ENCODE measurements at regions not wholly inside any gene's neighbourhood (a gene's known extent, or its start where the extent isn't known, plus 50 kb on each side); places are given as distances from the start of the nearest gene placed in this dataset.

DNA sequence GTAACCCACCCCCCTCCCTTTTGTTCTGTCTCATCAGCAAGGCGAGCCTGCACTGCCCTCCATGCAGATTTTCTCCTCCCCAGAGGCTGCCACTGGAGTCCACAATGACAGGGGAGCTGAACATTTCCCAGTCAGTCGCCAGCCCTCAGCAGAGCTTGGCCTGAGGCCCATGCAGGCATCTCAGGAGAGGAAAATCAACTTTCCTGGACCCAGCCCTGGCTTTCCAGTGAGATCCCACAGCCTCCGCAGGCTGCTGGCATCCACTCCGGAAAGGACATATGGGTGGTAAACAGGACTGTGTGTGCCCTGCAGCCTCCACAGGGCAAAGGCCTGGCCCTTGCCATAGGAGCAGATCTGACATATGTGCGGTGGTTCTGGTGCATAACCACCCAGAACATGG, 253.8 kb downstream of the TNS1 start:
- no peak for DNase-seq

DNA sequence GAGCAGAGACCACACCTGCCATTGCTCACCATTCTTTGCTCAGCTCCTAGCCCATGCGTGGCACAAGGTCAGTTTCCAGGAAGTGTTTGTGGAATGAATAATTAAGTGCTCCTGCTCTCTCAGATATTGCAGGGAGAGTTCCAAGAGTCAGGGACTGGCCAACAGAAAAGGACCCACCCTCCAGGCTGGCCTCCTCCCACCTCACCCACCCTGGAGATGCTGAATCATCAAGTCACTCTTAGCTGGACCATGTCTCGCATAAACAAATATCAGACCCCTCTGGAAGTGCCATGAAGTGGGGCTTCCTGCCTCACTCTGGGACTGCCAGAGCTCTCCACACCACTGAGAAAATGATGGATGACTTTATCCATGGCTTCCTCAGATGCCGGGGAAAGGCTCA, 256.0 kb downstream of the TNS1 start:
- DNase-seq, result no peak

DNA sequence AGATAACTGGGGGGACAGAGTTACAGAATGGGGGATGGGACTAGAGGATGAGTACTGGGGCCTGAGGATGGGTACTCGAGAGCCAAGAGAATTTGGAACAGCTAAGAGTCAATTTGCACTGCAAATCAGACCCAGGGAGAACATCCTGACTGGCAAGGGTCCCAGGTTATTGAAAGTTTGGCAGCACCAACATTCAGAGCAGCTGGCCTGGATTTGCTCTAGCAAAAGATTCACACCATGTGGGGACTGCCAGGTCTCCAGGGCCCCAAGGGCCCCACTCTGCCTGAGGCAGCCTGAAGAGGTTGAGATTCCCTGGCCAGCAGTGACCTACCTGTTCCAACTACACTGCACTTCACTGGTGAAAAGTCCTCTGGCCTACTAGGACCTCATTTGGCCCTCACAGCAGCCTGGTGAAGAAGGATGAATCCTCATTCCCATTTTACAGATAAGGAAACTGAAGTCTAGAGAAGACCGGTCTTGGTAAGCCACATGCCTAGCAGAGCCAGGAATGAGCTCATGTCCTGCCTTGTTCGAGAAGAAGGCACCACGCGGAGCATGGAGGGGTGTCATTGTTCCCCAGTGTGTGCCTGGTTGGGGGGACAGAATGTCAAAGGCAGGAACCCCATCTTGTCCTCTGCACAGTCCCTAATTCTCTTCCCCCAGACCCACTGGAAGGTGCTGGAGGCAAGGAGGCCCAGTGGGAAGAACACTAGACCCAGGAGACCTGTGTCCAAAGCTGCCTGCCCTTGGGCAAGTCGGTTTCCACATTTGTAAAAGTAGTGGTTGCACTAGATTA, 258.6 kb downstream of the TNS1 start:
- DNase-seq, result no peak

DNA sequence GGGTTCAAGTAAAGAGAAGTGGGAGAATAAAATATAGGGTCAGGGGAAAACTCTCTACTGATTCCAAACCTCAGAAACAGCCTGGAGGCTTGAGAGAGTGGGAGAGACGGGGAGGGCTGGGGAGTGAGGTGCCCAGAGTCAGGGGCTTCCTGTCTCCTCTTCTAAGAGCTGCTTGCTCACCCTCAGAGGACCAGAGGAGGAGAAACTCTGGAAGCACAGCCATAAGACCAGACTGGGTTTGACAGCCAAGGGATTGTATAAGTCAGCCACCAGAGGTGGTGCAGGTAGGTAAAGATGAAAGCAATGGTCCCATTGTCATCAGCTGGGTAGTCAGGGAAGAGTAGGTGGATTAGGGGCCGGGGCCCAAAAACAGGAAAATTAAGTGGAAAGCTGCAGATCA, 259.4 kb downstream of the TNS1 start:
- DNase-seq, result no peak

DNA sequence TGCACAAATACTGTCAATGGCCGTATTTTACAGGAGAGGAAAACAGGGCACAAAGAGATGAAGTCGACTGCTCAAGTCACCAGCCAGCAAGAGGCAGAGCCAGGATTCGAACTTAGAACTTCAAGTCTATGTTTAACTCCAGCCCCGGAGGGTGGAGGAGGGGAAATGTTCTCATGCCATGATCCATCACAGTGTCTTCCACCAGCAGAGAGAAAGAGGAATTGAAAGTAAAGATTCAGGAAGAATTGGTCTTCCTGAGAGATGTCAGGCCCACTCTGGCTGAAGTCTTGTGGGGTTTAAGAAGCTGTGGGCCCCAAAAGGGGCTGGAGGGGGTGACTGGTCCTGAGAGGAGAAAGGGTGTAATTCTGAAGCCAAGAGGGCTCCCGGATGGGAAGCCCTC, 260.0 kb downstream of the TNS1 start:
- no peak for DNase-seq

DNA sequence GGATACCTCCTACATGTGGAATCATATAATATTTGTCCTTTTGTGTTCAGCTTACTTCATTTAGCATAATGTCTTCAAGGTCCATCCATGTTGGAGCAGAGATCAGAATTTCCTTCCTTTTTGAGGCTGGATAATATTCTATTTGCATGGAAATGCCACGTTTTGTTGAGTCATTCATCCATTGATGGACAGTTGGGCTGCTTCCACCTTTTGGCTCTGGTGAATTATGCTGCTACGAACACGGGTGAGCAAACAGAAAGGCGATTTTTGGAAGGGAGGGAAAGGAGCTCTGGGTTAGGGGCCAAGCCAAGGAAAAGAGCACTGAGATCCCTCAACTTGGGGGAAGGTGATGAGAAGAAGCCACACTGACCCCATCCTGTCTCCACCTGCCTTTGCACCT, 260.5 kb downstream of the TNS1 start:
- no peak for DNase-seq

DNA sequence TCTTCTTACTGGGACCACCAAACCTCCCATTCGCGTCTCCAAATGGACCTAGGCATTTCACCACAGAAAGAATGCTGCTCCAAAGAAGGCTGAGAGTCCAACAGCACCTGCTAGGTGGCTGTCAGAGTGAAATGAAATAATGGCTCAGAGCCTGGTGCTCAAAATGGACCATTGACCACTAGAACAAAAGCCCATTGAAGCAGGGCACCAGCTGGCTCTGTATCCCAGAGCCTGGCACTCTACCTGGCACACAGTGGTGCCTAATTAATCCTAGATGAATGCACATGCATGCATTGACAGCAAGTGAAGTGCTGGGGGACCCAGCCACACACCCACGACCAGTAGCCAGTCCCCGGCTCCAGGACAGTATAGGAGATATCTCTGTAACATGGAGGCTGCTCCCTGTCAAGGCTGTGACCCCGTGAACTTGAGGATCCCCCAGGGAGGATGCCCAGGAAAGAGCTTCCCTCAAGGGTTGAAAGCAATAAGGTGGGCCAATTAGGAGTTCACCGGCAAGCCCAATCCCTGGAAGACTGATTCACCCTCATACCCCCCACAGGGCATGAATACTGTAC, 261.3 kb downstream of the TNS1 start:
- no peak for DNase-seq

DNA sequence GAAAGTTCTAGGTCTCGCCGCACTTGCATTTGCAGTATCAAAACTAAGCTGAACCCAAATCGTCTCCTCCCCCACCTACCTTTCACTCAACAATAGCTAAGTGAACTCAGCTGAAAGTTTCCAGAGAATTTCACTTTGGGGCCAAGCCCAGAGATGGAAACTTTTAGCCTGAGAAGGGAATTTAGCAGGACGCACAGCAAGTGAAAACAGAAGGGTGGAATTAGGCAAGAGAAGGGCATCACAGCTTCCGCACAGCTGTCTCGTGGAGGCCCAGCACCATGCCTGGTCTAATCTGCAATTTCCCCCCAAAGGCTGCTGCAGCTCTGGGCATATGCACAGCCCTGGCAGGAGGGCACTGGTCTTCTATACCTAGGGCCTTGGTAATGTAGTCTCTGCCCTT, 262.0 kb downstream of the TNS1 start:
- no peak for DNase-seq

DNA sequence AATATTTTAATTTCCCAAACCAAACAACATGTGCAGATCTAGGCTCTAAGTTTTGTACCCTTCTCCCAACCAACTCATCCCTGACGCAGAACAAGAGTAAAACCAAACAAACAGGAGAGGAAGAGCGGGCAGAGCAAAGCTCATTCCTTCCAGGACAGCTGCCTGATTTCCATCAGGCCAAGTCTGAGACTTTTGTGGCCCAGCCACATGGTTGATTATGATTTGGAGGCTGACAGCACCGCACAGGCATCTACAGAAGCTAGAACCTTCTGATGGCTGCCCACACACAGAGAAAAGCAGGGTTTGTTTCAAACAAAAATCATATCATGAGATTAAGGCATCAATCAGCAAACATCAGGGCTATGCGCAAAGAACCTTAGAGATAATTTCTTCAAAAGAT, 262.6 kb downstream of the TNS1 start:
- no peak for DNase-seq

DNA sequence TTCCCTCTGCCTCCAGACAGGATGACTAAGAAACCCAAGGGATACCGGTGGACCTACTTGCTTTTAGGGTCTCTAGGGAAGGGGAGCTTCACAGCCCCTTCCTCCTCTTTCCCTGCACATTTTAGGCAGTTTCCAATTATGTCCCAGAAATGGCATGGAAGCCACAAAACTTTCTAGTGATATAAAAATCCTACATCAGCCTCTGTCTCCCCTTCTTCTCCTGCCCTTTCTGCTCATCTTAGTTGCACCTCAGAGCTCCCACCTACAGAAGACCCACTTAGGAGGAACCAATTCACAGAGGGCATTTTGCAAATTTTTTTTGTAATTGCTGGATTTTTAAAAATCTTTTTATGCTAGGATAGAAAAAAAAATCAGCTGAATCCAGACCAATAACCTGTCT, 263.1 kb downstream of the TNS1 start:
- DNase-seq, result no peak

DNA sequence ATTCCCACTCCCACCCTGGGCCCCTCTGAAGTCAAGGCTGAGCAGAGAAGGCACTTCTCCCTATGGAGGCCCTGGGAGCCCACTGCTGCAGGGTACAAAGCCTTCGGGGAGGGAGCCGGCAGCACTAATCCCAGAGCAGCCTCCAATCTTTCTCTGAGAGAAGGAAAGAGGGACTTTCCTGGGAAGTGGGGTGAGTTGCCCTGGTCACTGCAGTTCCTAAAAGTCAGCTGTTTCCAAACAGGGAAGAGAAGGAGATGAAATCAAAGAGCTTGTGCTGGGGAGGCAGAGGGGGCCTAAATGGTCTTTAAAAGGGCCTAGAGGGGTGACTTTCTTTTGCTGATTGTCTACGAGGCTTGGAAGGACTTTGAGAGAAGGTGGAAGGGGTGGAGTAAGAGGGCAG, 264.7 kb downstream of the TNS1 start:
- DNase-seq, result no peak

DNA sequence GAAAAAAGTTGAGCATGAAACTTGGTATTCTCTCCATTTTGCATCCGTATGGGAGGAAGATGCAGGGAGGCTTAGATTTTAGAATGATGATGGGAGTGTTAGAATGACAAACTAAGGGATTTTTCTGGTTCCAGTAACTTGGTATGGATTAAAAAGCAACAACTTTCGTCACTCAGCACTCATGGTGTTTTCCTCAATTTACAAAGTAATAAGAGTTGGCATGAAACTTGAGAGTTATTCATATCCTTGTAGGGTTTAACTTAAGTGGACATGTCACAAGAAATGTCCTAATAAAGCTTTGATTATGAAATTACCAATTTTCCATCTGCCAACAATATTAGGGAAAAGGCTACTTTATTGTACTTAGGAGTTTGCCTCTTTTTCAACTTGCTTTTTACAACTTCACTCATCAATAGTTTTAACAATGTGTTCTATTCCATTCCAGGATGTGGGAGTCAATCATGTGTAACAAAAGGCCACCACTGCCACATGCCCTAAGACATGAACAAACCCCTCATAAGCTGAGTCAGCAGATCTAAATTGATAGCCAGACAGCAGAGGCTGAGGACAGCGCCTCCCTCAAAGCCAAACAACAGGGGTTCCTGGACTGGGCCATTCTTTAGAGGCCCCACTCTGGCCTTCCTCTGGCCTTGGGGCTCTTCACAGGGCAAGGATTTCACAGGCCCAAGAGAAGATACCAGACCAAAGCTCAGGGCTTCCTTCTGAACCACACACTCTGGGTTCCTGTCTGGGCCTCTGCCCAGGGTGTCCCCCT, 265.8 kb downstream of the TNS1 start:
- DNase-seq, result no peak

DNA sequence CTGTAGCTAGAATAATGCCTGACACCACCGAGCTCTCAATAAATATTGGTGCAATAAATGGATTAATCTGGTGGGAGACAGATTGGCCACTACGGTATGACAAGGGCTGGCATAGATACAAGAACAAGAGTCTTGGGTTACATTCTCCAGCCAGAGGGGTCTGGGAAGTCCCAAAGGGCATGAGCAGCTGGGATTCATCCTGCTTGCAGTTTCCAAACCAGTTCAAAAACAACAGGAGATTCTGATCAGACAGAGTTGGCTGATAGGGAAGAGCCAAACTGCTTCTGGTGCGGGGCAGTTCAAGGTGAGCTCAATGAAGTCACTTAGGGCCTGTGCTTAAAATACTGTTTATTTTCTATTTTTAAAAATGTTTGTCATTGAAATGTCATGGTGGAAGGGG, 266.9 kb downstream of the TNS1 start:
- DNase-seq, result no peak

DNA sequence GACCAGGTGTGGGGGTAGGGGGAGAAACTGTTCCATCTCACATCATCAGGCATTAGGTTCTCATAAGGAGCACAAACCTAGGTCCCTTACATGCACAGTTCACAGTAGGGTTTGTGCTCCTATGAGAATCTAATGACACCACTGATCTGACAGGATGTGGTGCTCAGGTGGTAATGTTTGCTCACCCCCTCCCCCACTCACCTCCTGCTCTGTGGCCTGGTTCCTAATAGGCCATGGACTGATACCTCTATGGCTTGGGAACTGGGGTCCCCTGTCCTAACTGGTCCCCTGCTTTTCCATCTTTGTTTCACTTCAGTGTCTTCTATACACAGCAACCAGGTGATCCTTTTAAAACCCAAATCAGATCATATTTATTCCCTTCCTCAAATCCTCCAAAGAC, 267.8 kb downstream of the TNS1 start:
- DNase-seq, result no peak

DNA sequence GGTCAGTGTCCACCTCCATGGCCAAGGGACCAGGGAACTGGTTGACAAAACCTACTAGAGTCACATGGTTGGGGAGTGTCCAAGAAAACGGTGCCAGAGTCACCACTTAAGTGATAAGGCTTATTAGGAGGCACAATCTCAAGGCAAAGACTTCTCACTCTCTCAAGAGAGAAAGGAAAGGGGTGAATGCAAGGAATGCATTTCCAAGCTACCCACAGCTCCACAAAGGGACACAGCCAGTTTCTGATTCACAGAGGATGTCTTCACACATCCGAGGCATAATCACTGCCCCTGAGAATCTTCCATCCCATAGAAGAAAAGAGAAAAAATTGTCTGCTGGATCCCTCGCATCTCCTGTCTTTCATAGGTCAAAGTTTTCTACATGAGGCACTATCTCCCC, 269.3 kb downstream of the TNS1 start:
- no peak for DNase-seq

DNA sequence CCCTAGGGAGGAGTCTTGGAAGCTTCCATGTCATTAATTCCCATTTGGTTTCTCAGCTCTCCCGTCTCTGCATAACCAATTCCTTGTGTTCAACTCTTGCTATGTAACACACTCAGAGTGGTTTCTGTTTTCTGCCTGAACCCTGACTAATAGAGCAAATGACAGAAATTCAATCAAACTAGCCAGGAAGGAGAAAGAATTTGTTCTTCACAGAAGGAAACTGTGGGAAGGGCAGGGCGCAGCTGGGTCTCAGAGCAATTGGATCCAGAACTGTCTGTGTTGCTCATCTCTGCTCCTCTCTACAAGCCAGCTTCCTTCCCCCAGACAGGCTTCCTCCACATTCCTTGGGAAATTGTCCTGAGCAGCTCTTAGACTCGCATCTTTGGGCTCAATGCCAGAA, 269.8 kb downstream of the TNS1 start:
- no peak for DNase-seq

DNA sequence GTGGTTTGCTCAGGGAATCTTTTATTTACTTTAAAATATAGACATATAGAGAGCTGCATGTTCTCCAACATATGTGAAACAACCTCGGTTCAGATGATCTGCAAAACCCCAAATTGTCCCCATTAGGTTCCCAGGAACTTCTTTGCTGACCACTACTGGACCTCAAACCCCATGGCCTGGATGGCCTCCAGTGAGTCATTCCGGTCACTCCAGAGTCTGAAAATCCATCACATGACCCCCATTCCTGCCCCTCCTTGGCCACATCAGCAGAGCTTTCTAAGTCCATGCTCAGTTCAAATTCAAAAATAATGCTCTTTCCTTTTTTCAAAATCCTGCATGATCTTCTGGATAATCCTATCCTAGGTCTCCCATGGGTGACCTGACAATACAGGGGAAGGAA, 271.0 kb downstream of the TNS1 start:
- DNase-seq, result no peak

DNA sequence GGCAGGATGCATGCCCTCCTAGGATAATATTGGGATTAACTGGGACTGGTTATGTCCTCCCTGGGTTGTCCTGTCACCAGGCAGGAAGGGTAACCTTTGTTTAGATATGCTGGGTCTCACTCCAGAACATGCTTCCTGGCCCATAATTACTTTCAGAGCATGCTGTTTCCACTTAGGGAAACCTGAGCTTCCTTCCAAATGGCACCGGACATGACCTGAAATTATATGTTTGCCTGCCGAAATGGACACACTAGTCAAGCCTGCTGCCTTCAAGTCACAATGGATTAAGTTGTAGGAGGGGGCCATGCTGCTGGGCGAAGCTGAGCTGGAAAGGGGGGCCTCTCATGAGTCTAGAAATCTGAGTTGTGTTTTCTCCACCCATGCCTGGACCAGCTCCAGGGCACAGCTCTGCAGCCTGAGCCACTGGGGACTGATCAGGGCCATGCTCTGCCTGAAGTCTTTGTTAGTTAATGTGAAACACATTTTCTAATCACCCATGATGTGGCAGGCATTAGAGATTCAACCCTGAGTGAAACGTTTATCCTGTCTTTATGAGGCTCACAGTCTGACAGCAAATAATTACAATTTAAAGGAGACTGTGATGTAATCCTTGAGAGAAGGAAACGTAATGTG, 273.3 kb downstream of the TNS1 start:
- no peak for DNase-seq

DNA sequence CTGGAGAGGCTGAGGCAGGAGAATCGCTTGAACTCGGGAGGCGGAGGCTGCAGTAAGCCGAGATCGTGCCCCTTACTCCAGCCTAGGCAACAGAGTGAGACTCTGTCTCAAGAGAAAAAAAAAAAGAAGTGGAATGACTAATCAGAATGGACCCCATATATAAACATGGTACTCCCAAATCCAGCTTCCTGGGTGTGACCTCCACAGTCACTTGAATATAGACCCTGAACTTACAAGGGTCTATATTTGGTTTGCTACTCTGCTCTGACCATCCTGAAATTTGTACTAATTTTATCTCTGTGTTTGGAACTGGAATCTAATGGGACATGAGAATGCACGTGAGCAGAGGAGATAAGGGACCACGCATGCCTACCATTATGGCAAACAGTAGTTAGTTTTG, 275.0 kb downstream of the TNS1 start:
- DNase-seq, result no peak

DNA sequence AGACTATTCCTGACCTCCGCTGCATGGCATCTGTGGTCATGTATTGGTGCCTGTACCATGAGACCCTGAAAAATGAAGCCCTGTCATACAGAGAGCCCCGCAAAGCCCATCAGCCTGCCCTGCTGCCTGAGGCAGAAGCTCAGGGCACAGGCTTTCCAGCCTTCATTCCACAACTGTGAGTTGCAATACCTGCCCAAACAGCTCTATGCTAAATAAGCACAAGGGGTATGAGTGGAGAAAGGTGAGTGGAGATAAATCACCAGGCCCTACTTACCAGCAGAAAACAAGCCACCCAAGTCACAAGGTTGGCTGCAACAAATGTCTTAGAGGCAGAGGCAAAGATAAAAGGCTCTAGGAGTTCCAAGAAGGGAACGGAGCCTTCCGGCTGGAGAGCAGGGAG, 277.4 kb downstream of the TNS1 start:
- no peak for DNase-seq

DNA sequence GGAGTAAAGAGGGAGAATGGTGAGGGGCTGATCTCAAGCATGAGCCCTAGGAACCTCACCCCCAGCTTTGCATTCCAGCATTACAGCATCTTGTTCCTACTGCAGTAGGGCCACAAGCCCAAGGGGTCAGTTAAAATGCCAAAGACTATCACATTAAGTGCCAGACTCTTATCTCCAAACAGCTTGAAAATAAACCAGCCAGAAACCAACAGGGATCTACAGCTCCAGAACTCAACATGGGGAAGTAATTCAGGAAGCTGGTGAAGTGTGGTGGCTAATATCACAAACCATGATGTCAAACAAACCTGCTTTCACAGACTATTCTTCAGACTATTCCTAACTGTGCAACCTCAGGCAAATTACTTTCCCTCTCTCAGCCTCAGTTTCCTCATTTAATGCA, 278.3 kb downstream of the TNS1 start:
- no peak for DNase-seq

DNA sequence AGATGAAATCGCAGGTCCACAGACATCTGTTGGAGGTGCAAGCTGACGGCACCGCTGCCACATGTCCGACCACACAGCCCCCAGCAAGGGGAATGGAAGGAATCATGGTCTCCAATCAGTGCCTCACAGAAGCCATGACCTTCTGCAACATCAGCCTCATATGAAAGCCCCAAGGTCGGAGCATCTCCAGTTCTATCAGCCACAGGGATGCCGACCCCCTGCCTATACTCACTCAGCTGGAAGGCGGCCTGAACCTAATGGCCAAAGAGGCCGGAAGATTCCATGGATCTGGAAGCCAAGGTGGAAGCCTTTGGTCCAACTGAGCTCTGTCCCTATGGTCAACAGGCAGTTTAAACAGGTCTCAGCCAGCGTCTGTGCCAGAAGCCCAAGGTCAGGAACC, 278.8 kb downstream of the TNS1 start:
- no peak for DNase-seq

DNA sequence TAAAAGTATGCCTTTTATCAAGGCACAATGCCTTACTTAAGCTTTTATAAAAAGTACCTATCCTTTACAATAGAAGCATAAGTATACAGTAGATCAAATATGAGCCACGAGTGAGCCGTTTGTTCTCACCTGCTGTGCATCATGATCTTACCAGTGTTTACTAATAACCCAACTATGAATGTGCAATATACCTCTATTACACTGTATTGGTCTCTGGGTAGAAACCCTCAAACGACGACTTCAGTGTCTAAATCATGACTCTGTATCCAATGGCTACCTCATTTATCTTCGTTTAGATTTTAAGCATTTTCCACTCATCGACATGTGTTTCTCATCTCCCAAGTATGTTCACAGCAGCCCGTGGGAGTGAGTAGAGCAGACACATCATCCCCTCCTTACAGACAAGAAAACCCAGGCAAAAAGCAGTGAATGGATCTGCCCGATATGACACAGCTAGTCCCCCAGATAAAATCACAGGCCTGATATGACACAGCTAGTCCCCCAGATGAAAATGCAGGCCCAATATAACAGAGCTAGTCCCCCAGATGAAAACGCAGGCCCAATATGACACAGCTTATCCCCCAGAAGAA, 279.8 kb downstream of the TNS1 start:
- DNase-seq, result no peak

Measured in central memory CD4-positive, alpha-beta T cell (primary cell).